Keratinocyte (primary cell): ENCODE measurements at regions not wholly inside any gene's neighbourhood (a gene's known extent, or its start where the extent isn't known, plus 50 kb on each side); places are given as distances from the start of the nearest gene placed in this dataset.
A peak's percentile ranks its signal among the peaks of the same experiment; 100 is the strongest.

Experiments
- DNase-seq: peaks from one replicate; pipeline ENCODE4 v3.0.0-alpha.2; 2011; ENCODE audit warnings: low read depth, missing footprints, low spot score
- FAIRE-seq: peaks from 2 replicates; lab custom pipeline; 2011; peaks lifted over from hg19 to GRCh38; lab: Jason Lieb, UNC
- H2AFZ ChIP-seq: 2 replicates; pipeline ENCODE4 v1.6.0; 2012; ENCODE audit warnings: low read length, control low read depth, inconsistent platforms; ENCODE audit not compliant: control insufficient read depth
- H3K27ac ChIP-seq: 2 replicates; pipeline ENCODE4 v1.5.1; 2011; ENCODE audit warnings: low read length; ENCODE audit not compliant: control insufficient read depth, insufficient read depth
- H3K27me3 ChIP-seq: 3 replicates; pipeline ENCODE4 v1.6.0; 2011; ENCODE audit warnings: low read length; ENCODE audit not compliant: control insufficient read depth, insufficient read depth; ENCODE audit errors: extremely low read depth
- H3K36me3 ChIP-seq, 2 experiments: 2 replicates in 1 of 2; 3 replicates in 1 of 2; pipeline ENCODE4 v1.5.1; 2011; ENCODE audit warnings: low read length in 2 of 2, mild to moderate bottlenecking in 1 of 2; ENCODE audit not compliant: control insufficient read depth in 2 of 2, insufficient read depth in 2 of 2; ENCODE audit errors: extremely low read depth in 1 of 2
- H3K4me1 ChIP-seq: 3 replicates; pipeline ENCODE4 v1.5.1; 2011; ENCODE audit warnings: low read length; ENCODE audit not compliant: control insufficient read depth, insufficient read depth; ENCODE audit errors: extremely low read depth
- H3K4me2 ChIP-seq: 3 replicates; pipeline ENCODE4 v1.6.0; 2011; ENCODE audit warnings: low read depth, low read length; ENCODE audit not compliant: control insufficient read depth, insufficient read depth; ENCODE audit errors: extremely low read depth
- H3K4me3 ChIP-seq, 3 experiments: fragments of 200-600 bp in 1 of 3; sonication (generic) in 1 of 3; 2 replicates in 2 of 3; 3 replicates in 1 of 3; pipeline ENCODE4 v1.5.1; 2011 to 2016; ENCODE audit warnings: low read length in 3 of 3, mild to moderate bottlenecking in 3 of 3, control low read depth in 2 of 3, inconsistent platforms in 1 of 3, low read depth in 1 of 3, mixed read lengths in 1 of 3, mixed run types in 1 of 3, moderate library complexity in 1 of 3; ENCODE audit not compliant: control insufficient read depth in 2 of 3, insufficient read depth in 2 of 3; ENCODE audit errors: extremely low read depth in 1 of 3
- H3K79me2 ChIP-seq: 2 replicates; pipeline ENCODE4 v1.6.0; 2012; ENCODE audit warnings: low read length; ENCODE audit not compliant: control insufficient read depth, insufficient read depth
- H3K9ac ChIP-seq: 3 replicates; pipeline ENCODE4 v1.6.0; 2011; ENCODE audit warnings: low read length; ENCODE audit not compliant: control insufficient read depth, insufficient read depth; ENCODE audit errors: extremely low read depth
- H3K9me1 ChIP-seq: 3 replicates; pipeline ENCODE4 v1.6.0; 2011; ENCODE audit warnings: low read length; ENCODE audit not compliant: control insufficient read depth, insufficient read depth; ENCODE audit errors: extremely low read depth
- H3K9me3 ChIP-seq: 2 replicates; pipeline ENCODE4 v1.5.1; 2012; ENCODE audit warnings: low read depth, low read length; ENCODE audit not compliant: control insufficient read depth
- H4K20me1 ChIP-seq: 3 replicates; pipeline ENCODE4 v1.6.0; 2011; ENCODE audit warnings: low read length; ENCODE audit not compliant: control insufficient read depth, insufficient read depth; ENCODE audit errors: extremely low read depth
- CTCF ChIP-seq, 3 experiments: IDR thresholded peaks in 1 of 3; conservative IDR thresholded peaks in 1 of 3; optimal IDR thresholded peaks in 1 of 3; 2 replicates in 2 of 3; 3 replicates in 1 of 3; pipeline versions ENCODE3 to v1.5.1; 2011; ENCODE audit warnings: low read length in 3 of 3, mild to moderate bottlenecking in 3 of 3, moderate library complexity in 2 of 3, control low read depth in 1 of 3, inconsistent platforms in 1 of 3; ENCODE audit not compliant: insufficient read depth in 2 of 3; ENCODE audit errors: extremely low read depth in 1 of 3
- EZH2 ChIP-seq: IDR thresholded peaks from one replicate; pipeline ENCODE4 v1.6.1; 2012; ENCODE audit warnings: inconsistent platforms, mild to moderate bottlenecking, low read length, moderate library complexity
- dilution Hi-C: fragments of 300-500 bp; cut with MboI; formaldehyde crosslinking; loops from one replicate; pipeline ENCODE4 v1.7.0; 2020; ENCODE audit warnings: low sequenced_read_pairs; ENCODE audit not compliant: extremely low pct_ligation_motif_present

GRCh38 chr5:155402927-155403640, 389.5 kb downstream of the KIF4B start:
- dilution Hi-C loops = no loop called here
- no peaks in the 10 kb centered on the region for H3K27me3 ChIP-seq
- no peak for TF ChIP-seq EZH2
- no peak for TF ChIP-seq CTCF (optimal IDR thresholded peaks at IDR 0.05 in 1 of 3, IDR thresholded peaks at IDR 0.05 in 1 of 3, conservative IDR thresholded peaks at IDR 0.05 in 1 of 3; ENCODE audit: extremely low read depth in 1 of 3, insufficient read depth in 2 of 3, low read length in 3 of 3)
- DNase-seq (peak; percentile 96), FAIRE-seq (peak; percentile 98)
- H3K9me1 ChIP-seq = no peaks in the 10 kb centered on the region
- H3K27ac ChIP-seq = peak overlapping the region; percentile 85
- no peaks in the 10 kb centered on the region for H4K20me1 ChIP-seq
- H3K9ac ChIP-seq = peak overlapping the region; percentile 45
- no peaks in the 10 kb centered on the region for H3K79me2 ChIP-seq
- H3K4me3 ChIP-seq = no peak overlapping the region
- no peaks in the 10 kb centered on the region for H3K9me3 ChIP-seq
- peak overlapping the region; percentile 68 for H3K4me2 ChIP-seq
- H3K36me3 ChIP-seq = no peaks in the 10 kb centered on the region
- H2AFZ ChIP-seq = peak overlapping the region; percentile 91
- peaks cover 20% of the 10 kb centered on the region for H3K4me1 ChIP-seq

GRCh38 chr5:155406815-155407214, 393.3 kb downstream of the KIF4B start:
- no peak for FAIRE-seq
- no peaks in the 10 kb centered on the region for H3K9me3 ChIP-seq
- no peaks in the 10 kb centered on the region for H3K36me3 ChIP-seq
- H3K4me3 ChIP-seq = no peak overlapping the region
- peaks cover 23% of the 10 kb centered on the region for H3K4me1 ChIP-seq
- no peak for DNase-seq
- no peak overlapping the region for H3K27ac ChIP-seq
- H3K9ac ChIP-seq = no peak overlapping the region
- H4K20me1 ChIP-seq = no peaks in the 10 kb centered on the region
- H3K79me2 ChIP-seq = no peaks in the 10 kb centered on the region
- no peaks in the 10 kb centered on the region for H3K27me3 ChIP-seq
- H2AFZ ChIP-seq = no peak overlapping the region
- TF ChIP-seq EZH2 (no peak), CTCF (optimal IDR thresholded peaks at IDR 0.05 in 1 of 3, IDR thresholded peaks at IDR 0.05 in 1 of 3, conservative IDR thresholded peaks at IDR 0.05 in 1 of 3; ENCODE audit: extremely low read depth in 1 of 3, insufficient read depth in 2 of 3, low read length in 3 of 3) (no peak)
- H3K9me1 ChIP-seq = no peaks in the 10 kb centered on the region
- H3K4me2 ChIP-seq = no peak overlapping the region
- dilution Hi-C loops = no loop called here
